ENCODE measurements at regions not wholly inside any gene's neighbourhood (a gene's known extent, or its start where the extent isn't known, plus 50 kb on each side); places are given as distances from the start of the nearest gene placed in this dataset.
"Not testable (repeated sequence)": the region's sequence is repeated elsewhere in the genome, so short reads cannot be mapped to it uniquely, and the experiment has no call there.

- ATAC-seq (ENCODE audit: low read depth); CTCF ChIA-PET; intact Hi-C loops (cut with micrococcal nuclease); H3K4ac ChIP-seq (ENCODE audit: low read depth, low read length); dilution Hi-C loops (cut with HindIII; ENCODE audit: low sequenced_read_pairs, unreplicated experiment); H3K23ac ChIP-seq (ENCODE audit: low read depth, low read length); H4K20me1 ChIP-seq (ENCODE audit: insufficient read depth, low read length); H2BK5ac ChIP-seq (ENCODE audit: low read depth, low read length, poor library complexity, severe bottlenecking); H2AK9ac ChIP-seq (replicated peaks; ENCODE audit: low read depth, low read length, poor library complexity); H2BK120ac ChIP-seq (ENCODE audit: low read depth, low read length); POLR2A ChIA-PET (ENCODE audit: unreplicated experiment); H3K9me3 ChIP-seq (ENCODE audit: control insufficient read depth, insufficient read depth, low read length); in situ Hi-C loops (cut with MboI; ENCODE audit: low sequenced_read_pairs); H4K91ac ChIP-seq (ENCODE audit: insufficient read depth, low read depth, low read length); H3K27ac ChIP-seq (ENCODE audit: insufficient read depth, low read length); H3K14ac ChIP-seq (replicated peaks; ENCODE audit: low read depth, low read length); H3K4me1 ChIP-seq (ENCODE audit: control insufficient read depth, insufficient read depth, low read length); H4K8ac ChIP-seq (ENCODE audit: low read depth in 2 of 2, low read length in 2 of 2); H2BK15ac ChIP-seq (ENCODE audit: low read depth, low read length); H3K9ac ChIP-seq (ENCODE audit: low read depth, low read length); BruUV-seq (replicated peaks); H3K9me1 ChIP-seq (ENCODE audit: insufficient read depth, low read length); H3K36me3 ChIP-seq (ENCODE audit: control insufficient read depth, insufficient read depth, low read length); H2AFZ ChIP-seq (replicated peaks; ENCODE audit: low read length, poor library complexity); H3K4me3 ChIP-seq (ENCODE audit: insufficient read depth, low read depth, low read length); H4K5ac ChIP-seq (ENCODE audit: low read depth, low read length); H2BK20ac ChIP-seq (ENCODE audit: low read depth, low read length); H3K79me1 ChIP-seq (ENCODE audit: low read depth in 1 of 2, low read length in 2 of 2); H3K56ac ChIP-seq (ENCODE audit: extremely low read depth, insufficient read depth, low read length); DNase-seq; H2AK5ac ChIP-seq (ENCODE audit: low read depth, low read length); H3K18ac ChIP-seq (ENCODE audit: low read depth, low read length); H3K4me2 ChIP-seq (ENCODE audit: low read depth, low read length); H3K27me3 ChIP-seq (ENCODE audit: control insufficient read depth, insufficient read depth, low read length): not testable (repeated sequence)
- no CpG with 5 or more reads among the region's 23 CpGs for WGBS, 2 experiments (ENCODE audit: extremely low coverage in 2 of 2, insufficient read length in 1 of 2)
Observed at GRCh38 chr13:63739112-63739735, 2323.6 kb upstream of the PCDH20 start.
